ENCODE measurements at regions not wholly inside any gene's neighbourhood (a gene's known extent, or its start where the extent isn't known, plus 50 kb on each side); places are given as distances from the start of the nearest gene placed in this dataset.

DNA sequence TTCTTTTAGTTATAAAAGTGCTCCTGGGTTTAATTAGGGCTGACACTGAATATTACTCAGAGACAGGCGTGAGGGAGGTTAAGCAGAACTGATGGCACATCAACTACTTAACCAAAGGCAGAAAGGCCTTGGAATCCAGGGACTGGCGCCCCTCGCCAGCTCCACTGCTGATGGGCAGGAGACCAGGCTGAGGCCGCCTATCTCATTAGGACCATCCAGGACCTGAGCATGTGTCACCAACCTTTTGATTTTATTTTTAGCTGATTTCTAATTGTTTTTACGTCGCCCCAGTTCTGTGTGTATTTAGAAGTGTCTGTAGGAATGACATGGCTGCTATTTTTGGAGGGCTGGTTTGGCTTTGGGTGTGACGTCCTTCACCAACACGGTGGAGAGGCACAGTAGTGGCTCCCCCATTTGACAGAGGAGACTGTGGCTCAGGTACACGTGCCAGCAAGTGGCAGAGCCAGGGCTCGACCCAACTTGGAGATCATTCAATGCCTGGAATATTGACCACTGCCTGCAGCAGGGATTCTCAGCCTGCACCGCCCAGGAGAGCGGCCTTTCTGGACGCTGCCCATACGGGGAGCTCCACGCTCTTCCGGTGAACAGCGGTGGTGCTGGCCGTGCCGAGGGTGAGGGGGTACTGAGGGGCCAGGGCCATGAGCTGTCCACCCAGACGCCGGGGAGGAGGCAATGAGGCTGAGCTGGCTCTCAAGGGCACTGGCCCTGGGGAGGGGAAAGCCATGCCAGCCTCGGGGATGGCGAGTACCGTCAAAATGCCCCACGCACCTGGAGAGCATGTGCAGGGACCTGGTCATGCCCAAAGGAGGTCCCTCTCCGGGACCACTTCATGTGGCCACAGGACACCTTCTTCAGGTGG lies 205.7 kb downstream of the ASB1 start:
- DNase-seq (ENCODE audit: extremely low read depth, low read depth): no peak

DNA sequence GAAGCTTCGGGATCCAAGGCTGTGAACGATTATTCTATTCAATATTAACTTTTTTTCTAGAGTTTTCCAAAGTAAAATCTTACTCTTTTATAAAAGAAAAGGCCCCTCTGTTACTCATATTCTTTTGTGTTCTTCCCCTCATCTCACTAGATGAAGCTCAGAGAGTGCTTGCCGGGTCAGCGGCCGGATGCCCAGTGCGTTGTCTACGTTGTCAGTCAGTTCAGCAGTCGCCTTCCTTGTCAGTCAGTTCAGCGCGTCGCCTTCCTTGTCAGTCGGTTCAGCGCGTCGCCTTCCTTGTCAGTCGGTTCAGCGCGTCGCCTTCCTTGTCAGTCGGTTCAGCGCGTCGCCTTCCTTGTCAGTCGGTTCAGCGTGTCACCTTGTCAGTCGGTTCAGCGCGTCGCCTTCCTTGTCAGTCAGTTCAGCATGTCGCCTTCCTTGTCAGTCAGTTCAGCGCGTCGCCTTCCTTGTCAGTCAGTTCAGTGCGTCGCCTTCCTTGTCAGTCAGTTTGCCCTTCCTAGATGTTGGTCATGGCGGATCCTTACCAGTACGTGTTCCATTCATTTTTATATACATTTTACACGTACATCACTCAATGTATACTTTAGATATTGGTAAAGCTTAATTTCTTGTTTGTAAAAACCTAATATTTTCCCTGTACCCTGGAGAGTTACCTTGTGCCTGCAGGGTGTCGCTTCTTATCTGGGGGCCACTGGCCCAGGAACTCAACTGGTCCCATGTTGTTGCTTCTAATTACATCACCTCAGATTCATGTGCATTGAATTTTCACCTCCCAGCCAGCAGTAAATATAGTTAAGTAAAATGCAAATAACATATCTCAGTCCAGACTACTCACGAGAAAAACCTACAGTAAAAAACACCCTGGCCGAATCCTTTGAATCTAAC lies 206.9 kb downstream of the ASB1 start:
- DNase-seq (ENCODE audit: extremely low read depth, low read depth): no peak

DNA sequence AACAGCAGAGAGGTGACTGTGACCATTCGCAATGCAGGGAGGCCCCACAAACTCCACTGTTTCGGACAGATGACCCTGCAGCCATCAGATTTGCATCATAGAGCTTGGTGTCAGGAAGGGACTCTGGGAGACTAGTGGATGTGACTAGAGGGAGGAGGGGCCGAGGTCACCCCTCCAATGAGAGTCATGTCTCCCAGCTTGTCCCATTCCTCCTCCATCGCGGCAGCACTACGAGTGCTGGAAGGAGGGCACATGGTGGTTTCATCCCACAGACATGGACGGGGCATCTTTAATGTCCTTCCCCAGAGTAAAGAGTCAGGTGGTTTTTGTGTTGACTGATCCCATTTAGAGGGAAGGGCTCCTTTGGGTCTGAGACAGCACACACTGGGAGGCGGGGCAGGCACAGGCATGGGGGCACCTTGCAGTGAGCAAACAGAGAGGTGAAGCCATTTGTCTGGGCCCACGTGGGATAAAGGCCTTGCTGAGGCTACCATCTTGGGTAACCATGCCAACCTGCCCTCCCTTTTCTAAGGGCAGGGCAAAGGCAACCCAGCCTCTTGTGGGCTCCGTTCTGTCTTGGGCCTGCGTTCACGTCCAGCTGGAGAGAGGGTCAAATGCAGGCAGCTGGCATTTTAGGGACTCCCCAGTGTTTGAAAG lies 208.1 kb downstream of the ASB1 start:
- DNase-seq (ENCODE audit: extremely low read depth, low read depth): no peak

DNA sequence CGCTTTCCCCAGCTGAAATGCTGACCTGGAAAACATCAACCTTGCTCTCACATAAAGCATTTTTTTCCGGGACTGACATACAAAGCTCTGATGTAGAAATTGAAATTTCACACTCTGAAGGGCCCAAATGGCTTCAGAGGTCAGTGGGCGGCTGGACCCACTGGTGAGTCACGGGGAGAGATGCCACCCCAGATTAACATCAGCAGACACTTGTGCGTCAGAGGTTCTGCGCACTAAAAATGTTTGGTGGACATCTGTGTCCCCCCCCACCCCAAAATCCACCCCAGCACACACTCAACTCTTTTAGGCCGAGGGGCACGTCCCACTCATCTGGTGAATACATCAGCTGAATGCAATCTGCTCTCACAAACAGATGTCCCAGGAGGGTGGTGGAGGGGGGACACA lies 208.9 kb downstream of the ASB1 start:
- DNase-seq (ENCODE audit: extremely low read depth, low read depth): no peak

DNA sequence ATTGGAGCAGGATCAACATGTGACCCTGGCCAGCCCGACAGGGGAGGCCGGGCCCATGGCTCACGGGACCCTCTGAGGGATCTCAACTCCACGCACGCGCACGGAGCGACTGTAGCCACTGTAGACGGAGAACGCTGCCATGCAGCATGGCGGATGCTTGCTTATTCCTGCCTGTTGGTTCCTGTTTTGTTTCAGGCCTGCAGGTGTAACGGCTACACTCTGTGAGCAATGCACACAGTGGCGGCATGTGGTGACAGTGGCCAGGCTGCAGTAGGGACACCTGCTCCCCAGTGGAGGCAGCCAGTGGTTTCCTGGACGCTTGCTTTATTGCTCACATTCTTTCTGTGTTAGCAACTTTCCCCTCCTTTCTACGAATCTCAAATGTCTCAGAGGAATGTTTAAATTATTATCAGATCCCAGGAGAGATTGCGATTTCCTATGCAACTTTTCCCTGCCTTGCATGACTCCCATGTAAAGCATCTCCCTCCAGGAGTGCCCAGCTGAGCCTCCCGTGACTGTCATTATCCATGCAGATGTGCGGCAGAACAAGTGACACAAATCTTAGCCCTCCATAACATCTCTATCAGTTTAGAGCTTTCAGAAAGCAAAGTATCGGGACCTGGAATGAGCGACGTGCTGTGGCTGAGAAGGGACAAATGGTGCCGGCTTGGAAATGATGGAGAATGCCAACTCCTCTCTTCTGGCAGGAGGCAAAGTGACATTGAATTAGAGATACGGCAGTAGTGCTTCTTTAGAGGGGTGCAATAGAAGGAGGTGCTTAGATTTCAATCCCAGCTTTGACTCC lies 209.7 kb downstream of the ASB1 start:
- no peak for DNase-seq (ENCODE audit: extremely low read depth, low read depth)

DNA sequence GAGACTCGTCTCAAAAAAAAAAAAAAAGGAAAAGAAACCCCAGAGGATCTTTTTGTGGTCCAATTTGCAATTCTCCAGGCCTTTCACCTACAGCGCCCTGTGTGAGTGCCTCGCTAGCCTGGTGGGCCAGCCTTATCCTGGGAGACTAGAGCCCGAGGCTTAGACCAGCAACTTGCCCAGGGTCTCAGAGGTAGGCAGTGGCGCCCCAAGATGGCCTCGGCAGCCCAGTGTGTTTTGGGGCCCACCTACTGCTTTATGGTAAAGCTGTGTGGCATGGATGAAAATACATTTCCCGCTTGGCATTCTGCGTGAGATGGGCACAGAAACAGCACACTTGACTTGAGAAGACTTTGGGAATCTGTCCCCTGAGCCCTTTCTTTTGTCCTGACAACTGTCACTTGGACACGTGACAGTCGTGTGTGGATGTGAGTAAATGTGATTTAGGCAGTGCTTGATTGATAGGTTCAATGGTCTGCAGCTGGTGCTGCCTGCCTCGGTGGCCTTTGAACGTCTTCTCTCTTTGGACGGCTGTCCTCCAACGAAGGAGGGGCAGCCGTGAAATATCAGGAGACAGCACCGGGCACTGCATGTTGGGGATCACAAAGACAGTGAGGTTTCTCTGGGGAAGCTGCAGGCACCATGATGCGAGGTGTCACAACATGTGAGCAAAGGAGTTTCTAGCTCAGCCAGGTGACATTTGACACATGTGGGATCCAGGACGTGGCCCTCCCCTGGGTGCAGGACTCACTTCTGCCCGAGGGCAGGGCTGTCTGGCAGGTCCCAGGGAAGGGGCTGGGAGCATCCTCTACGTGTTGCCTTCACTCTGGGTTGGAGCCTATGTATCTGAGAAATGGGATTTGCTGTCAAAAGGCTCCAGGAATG lies 209.5 kb upstream of the TWIST2 start:
- DNase-seq (ENCODE audit: extremely low read depth, low read depth): no peak

DNA sequence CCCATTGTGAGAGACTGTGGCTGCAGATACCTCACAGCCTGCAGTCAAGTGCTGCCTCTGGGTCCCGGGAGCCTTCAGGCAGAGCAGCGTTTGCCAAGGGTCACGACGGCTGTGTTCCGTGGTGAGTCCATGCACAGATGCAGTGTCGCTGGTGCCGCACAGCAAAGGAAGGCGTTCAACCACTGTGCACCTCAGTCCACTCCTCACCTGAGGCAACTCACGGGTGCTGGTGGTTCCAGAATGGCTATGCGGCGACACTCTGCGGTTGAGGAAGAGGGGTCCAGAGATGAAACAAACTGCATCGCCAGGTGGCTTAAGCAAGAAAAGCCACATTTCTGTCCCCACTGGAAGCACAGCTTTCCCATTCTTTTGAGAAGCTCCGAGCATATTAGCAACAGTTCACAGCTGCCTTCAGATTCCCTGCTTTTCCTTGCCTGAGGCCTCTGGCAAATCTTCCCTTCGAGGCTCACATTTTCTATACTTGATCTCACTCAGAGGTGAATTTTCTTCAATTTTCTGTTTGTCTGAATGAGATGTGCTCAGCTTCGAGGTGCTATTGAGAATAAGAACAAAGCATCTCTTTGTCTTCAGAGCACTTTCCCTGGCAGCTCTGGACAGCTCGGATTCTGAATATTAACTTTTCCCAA lies 208.8 kb upstream of the TWIST2 start:
- no peak for DNase-seq (ENCODE audit: extremely low read depth, low read depth)

DNA sequence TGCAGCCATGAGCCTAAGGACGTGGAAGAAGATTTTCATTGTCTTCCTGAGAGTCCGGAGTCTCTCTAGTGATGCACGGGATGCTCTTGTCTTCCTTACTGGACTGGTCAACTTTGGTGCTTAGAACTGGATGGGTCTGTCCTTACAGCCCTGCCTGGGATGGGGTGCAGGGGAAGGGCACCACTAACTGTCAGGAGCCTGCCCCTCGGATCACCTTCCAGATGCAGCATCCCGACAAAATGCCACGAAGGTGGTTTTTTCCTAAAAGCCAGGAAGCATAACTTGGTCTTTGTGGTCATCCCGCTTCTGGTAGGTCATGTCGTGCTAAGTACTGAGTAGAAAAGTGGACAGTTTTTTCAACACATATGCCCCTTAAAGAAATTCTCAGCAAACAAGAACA lies 207.4 kb upstream of the TWIST2 start:
- DNase-seq (ENCODE audit: extremely low read depth, low read depth): no peak

DNA sequence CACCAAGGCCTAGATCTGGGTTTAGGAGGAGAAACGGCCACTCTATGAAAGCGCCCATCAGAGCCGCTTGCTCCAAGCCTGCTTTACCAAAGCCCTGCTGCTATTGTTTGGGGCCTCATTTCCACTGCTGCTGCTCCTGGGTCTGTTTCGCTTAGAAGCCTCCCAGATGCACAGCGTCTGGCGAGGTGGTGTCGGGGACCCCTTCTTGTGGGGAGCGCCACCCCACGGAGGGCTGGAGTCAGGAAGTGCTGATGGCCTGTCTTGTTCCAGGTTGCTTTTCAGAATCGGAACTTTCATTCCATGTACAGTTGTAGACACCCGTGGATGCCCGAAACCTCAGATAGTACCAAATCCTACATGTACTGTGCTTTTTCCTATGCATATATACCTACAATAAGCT lies 204.9 kb upstream of the TWIST2 start:
- DNase-seq (ENCODE audit: extremely low read depth, low read depth): no peak

DNA sequence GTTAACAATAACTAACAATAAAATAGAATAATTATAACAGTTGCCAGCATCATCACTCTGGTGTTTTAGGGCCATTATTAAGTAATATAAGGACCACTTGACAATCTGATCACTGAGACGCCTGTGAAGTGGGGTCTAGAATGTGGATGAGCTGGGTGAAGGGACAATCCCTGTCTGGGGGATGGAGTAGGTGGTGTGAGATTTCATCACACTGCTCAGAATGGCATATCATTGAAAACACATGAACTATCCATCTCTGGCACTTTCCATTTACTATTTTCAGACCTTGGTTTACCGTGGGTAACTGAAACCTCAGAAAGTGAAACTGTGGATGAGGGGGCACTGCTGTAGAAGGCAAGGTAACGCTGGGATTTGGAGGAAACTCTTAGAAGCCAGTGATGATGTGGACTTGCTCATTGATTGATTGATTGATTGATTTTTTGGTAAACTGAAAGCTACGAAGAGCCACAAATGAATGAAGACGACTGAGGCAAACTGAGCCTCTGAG lies 204.4 kb upstream of the TWIST2 start:
- DNase-seq (ENCODE audit: extremely low read depth, low read depth): no peak

DNA sequence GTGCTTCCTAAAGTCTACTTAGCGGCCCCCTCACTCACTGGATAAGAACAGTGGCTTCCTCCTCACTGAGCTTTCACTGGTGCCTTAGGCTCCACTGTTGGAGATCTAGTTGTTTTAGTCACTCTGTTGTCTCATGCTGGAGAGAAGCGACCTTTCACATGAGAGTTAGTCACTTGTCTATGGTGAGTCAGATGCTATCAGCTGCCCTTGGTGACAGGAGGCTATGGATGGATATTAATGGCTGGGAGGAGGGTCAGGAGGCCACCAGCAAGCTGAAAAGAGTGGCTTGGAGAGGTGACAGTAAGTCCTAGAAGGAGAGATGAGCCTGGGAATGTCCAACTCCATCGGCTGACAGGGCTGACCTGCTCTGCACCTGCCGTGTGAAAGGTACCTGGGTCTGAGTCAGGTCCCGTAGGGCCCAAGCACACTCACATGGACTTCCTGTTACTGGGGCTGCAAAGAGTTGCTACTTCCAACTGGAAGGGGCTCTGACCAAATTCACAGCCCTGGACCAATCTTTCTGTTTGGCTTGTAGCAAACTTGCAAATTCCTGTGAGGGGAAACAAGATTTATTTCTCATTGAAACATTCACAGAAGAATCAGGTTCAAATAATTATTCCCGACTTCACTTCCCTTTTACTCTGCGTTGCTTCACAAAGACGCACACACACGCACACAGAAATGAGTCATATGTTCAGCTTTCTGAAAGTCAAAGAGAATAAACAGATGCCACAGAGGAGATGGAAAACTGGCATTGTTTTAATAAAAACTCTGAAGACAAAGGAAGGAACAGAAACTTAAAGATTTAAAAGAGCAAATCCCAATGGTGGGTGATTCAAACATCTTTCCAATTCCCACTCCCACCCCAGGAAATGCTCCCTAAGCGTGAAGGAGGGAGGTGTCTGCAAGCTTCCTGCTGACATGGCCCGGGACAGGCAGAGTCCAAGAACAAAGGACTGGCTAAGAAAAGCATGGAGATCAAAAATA lies 203.5 kb upstream of the TWIST2 start:
- DNase-seq (ENCODE audit: extremely low read depth, low read depth): peak; percentile 74

DNA sequence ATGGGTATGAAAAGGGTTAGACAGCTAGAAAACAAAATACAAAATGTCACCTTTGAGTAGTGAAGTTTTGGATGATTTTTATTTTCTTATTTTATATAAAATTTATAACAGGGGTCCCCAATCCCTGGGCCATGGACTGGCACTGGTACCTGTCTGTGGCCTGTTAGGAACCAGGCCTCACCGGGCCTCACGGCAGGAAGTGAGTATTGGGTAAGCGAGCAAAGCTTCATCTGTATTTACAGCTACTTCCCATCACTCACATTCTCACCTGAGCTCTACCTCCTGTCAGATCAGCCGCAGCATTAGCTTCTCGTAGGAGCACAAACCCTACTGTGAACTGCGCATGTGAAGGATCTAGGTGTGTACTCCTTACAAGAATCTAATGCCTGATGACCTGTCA lies 202.8 kb upstream of the TWIST2 start:
- no peak for DNase-seq (ENCODE audit: extremely low read depth, low read depth)

DNA sequence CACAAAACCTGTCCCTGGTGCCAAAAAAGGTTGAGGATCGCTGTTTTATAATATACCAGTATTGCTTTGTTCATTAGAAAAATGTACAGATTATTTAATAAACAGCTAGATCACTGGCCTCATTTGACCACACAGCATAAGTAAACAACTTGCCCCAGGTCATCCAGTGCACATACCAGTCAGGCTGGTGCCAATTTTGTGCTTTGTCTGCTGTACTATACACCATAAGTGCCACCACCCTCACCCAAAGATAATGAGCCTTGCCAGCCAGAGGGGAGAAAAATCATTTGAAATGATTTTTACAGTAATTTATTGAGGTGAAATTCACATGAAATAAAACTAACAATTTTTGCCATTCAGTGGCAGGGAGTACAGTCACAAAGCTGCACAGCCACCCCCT lies 202.2 kb upstream of the TWIST2 start:
- no peak for DNase-seq (ENCODE audit: extremely low read depth, low read depth)

DNA sequence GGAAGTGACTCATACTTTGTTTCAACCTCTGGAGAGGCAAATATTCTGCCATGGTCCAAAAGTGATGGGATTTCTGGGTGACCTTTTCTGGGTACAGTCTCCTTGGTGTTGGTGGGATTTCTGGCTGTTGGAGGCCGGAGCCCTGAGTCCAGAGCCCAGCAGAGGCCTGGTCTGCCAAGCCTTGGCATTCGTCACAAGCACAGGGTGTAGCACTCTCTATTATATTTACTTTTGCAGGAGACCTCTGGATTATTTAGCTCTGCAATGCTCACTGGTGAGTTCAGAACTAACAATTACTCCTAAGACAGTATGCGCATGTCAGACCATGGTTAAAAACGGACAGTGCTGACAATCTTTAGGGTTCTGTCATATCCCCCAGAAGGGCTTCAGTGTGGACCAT lies 201.6 kb upstream of the TWIST2 start:
- no peak for DNase-seq (ENCODE audit: extremely low read depth, low read depth)

DNA sequence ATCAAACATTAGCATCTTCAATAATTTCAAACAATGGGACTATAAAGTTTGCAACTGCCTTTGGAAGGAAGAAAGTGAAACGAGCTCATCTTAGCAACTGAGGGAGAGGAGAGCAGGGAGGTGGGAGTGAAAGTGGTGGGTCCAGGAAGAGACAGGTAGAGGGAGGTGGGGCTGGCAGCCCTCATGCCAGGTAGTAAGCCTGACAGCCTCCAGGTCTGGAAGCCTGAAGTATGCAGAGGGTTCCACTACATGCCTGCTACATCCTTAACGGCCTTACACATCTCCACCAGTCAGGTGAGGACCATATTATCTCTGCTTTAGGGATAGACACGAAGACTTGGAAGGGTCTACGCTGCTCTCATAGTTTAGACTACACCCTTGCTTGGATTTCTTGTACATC lies 201.1 kb upstream of the TWIST2 start:
- no peak for DNase-seq (ENCODE audit: extremely low read depth, low read depth)

DNA sequence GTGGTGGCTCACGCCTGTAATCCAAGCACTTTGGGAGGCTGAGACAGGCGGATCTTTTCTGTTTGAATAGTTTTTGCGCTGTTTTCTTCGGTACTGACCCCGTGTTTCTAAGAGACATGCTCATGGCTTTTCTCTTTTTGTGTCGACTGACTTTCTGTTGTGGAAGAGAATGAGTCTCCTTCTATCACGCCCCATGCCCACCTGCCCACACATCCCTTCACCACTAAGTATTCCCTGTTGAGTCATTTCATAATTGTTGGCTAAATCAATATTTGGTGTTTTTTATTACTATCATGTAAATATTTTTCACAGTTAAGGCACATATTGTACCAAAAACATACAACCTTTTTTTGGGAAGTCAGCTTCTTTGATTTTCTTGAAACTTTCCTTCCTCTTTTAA lies 198.8 kb upstream of the TWIST2 start:
- DNase-seq (ENCODE audit: extremely low read depth, low read depth): no peak

DNA sequence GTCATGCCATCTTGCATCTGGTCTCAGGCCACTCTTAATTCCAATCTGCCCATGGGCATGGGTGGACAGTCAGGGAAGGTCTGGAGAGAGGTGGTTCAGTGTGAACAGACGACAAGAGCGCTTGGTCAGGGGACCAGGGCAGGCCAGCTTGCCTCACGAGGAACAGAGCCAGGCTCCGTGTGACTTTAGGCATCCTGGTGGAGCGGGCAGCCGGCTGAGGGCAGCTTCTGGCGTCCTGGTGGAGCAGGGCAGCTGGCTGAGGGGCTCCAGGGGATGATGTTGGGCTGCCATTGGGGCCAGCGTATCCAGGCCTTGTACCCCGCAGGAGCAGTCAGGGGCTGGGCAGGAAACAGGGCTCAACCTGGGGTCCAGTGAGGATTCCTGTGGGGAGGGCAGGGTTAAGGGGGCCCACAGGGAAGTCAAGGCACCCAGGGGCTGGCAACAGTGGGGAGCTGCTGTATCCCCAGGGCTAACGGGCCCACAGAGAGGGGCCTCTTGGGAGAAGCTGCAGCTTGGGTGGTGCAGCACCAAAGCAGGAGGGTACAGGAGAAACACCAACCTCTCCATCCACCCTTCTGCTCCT lies 197.9 kb upstream of the TWIST2 start:
- DNase-seq (ENCODE audit: extremely low read depth, low read depth): no peak

Data from NCI-H460 (cell line).